Left lung (tissue), 4 donors: ENCODE measurements at regions not wholly inside any gene's neighbourhood (a gene's known extent, or its start where the extent isn't known, plus 50 kb on each side); places are given as distances from the start of the nearest gene placed in this dataset.

Experiments used
- ATAC-seq: fragments of 200-7000 bp; cut with Tn5 transposase; one replicate; pipeline ENCODE4 v1.9.1; 2020; ENCODE audit warnings: moderate library complexity
- DNase-seq, 4 donors: peaks; one replicate each; pipeline ENCODE4 v3.0.0-alpha.2; 2013 to 2020
- H3K27ac ChIP-seq, 2 donors: fragments of 200-600 bp; sonication (generic) in 1 of 2; one replicate each; pipeline versions ENCODE4 v1.5.0 to v1.8.0; 2020 to 2021
- H3K27me3 ChIP-seq, 2 donors: fragments of 200-600 bp; sonication (generic) in 1 of 2; one replicate each; pipeline versions ENCODE4 v1.5.0 to v1.8.0; 2020 to 2021
- H3K36me3 ChIP-seq, 2 donors: fragments of 200-600 bp; sonication (generic) in 1 of 2; one replicate each; pipeline versions ENCODE4 v1.5.0 to v1.8.0; 2020 to 2021
- H3K4me1 ChIP-seq, 2 donors: fragments of 200-600 bp; one replicate each; pipeline ENCODE4 v1.8.0; 2021
- H3K4me3 ChIP-seq, 2 donors: fragments of 200-600 bp; sonication (generic) in 1 of 2; one replicate each; pipeline versions ENCODE4 v1.5.0 to v1.8.0; 2020 to 2021; ENCODE audit warnings: mild to moderate bottlenecking in 1 of 2
- H3K9me3 ChIP-seq, 2 donors: fragments of 200-600 bp; sonication (generic) in 1 of 2; one replicate each; pipeline versions ENCODE4 v1.5.0 to v1.8.0; 2020 to 2021
- intact Hi-C, 2 donors: fragments of 100-400 bp; cut with DNase I; formaldehyde crosslinking; loops; one replicate each; pipeline versions ENCODE4 v1.11.2 to v1.14.2; 2022
- TF ChIP-seq, protein P1 (sequence below), 2 donors: fragments of 200-600 bp; sonication (generic) in 1 of 2; IDR thresholded peaks; one replicate each; pipeline versions ENCODE4 v1.5.0 to v1.8.0; 2021; ENCODE audit warnings: antibody characterized with exemption in 2 of 2
- donor health status: DM: no; HTN: yes; CAD: no.
- donor health status: DM: no; HTN: no; CAD: no.

DNA sequence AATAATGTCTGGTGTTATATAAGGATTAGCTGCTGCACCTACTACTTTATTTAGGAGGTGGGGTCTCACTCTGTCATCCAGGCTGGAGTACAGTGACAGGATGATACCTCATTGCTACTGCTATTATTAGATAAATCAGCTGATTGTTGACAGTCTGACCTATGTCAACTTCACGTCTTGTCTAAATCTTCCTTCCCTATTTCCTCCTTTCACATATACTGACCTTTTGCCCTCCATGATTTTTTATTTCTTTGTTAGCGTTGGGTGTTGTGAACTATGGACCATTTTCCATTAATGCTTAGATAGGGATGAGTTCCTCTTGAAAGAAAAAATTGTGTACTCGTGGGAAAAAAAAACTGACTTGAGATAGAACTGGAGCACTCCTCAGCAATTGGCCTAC lies 109.9 kb upstream of the BEND6 start:
- DNase-seq: no peak
- H3K36me3 ChIP-seq: no peaks in the 10 kb centered on the region
- TF ChIP-seq, protein P1, sequence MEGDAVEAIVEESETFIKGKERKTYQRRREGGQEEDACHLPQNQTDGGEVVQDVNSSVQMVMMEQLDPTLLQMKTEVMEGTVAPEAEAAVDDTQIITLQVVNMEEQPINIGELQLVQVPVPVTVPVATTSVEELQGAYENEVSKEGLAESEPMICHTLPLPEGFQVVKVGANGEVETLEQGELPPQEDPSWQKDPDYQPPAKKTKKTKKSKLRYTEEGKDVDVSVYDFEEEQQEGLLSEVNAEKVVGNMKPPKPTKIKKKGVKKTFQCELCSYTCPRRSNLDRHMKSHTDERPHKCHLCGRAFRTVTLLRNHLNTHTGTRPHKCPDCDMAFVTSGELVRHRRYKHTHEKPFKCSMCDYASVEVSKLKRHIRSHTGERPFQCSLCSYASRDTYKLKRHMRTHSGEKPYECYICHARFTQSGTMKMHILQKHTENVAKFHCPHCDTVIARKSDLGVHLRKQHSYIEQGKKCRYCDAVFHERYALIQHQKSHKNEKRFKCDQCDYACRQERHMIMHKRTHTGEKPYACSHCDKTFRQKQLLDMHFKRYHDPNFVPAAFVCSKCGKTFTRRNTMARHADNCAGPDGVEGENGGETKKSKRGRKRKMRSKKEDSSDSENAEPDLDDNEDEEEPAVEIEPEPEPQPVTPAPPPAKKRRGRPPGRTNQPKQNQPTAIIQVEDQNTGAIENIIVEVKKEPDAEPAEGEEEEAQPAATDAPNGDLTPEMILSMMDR (IDR thresholded peaks at IDR 0.05): no peak
- H3K27me3 ChIP-seq: peaks cover 0 to 33% of the 10 kb centered on the region in 2 donors
- intact Hi-C loops: no loop called here
- no peak for ATAC-seq
- H3K4me3 ChIP-seq: no peak overlapping the region
- H3K9me3 ChIP-seq: no peaks in the 10 kb centered on the region
- peaks cover 0 to 14% of the 10 kb centered on the region in 2 donors for H3K4me1 ChIP-seq
- H3K27ac ChIP-seq: no peak overlapping the region

DNA sequence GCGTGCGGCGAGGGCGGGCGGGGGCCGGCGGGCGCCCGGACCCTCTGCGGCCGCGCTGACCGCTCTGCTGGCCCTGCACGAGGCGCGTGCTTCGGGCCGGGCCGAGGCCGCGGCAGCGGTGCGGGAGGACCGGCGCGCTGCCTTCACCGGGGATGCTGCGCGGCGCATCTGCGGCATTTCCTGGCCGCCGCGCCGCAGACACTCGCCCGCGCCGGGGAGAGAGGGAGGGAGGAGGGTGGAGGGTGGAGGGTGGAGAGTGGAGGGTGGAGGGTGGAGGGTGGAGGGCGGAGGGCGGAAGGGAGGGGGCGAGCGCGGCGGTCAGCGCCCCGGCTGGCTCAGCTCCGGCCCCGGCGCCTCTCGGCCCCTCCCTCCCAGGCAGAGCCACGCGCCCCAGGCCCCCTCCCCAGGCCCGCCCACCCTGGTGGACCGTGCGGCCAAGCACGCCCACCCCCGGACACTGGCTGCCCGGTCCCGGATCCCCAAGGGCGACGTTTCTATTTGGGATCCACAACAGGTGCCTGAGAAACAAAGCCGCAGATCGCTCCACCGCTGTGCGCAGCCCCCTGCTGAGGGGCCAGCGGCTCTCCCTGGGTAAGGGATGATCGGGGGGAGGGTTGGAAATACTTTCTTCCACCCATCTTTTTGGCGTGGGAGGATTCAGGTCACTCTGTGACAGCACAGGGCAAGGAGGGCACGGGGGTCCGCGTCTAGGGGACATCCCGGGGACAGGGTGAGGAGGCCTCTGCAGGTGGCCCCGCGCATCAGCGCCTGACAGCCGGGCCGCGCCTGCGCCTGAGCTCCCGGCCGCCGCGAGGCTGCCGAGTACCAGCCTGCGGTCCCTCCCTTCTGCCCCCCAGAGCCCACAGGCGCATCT lies 111.2 kb upstream of the BEND6 start:
- H3K4me1 ChIP-seq: peaks cover 0 to 14% of the 10 kb centered on the region in 2 donors
- no peaks in the 10 kb centered on the region for H3K9me3 ChIP-seq
- TF ChIP-seq, protein P1 (IDR thresholded peaks at IDR 0.05): peak; percentile 34 to 38
- peaks cover 0 to 38% of the 10 kb centered on the region in 2 donors for H3K27me3 ChIP-seq
- ATAC-seq (peak; percentile 93), DNase-seq (peak; percentile 36 to 88 (median 68))
- peak overlapping the region; percentile 69 to 78 for H3K27ac ChIP-seq
- H3K4me3 ChIP-seq: peak overlapping the region; percentile 53 to 58
- intact Hi-C loops: no loop called here
- no peaks in the 10 kb centered on the region for H3K36me3 ChIP-seq

- intact Hi-C loops: no loop called here
- H3K27me3 ChIP-seq: peaks cover 0 to 38% of the 10 kb centered on the region in 2 donors
- ATAC-seq: peak; percentile 30
- TF ChIP-seq, protein P1 (IDR thresholded peaks at IDR 0.05): no peak
- H3K9me3 ChIP-seq: no peaks in the 10 kb centered on the region
- H3K36me3 ChIP-seq: no peaks in the 10 kb centered on the region
- H3K4me1 ChIP-seq: peaks cover 0 to 14% of the 10 kb centered on the region in 2 donors
- peak; percentile 38 to 48 (median 46) for DNase-seq
- H3K4me3 ChIP-seq: peak overlapping the region; percentile 53 to 58
- peak overlapping the region; percentile 69 to 78 for H3K27ac ChIP-seq
These were observed 112.0 kb upstream of the BEND6 start for GRCh38 chr6:56842686-56843475.

DNA sequence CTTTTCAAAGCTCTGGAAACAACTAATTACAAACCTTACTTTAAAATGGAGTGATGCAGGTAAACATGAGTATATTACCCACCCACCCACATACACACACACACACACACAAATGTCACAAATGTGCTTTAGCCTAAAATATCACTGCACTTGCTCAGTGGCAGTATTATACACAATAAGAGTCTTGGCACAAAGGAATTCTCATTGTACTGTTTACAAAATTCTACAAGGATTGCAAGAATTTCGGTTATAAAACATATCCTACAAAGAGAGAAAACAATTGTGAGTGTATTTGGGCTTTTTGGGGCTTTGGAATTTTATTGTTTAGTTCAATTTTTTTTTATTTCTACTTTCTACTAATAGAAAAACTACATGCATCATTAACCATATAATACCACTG lies 113.2 kb upstream of the BEND6 start:
- ATAC-seq: no peak
- no peaks in the 10 kb centered on the region for H3K9me3 ChIP-seq
- H3K27ac ChIP-seq: peak overlapping the region in 1 of 2 donors; percentile 78
- peaks cover 0 to 14% of the 10 kb centered on the region in 2 donors for H3K4me1 ChIP-seq
- H3K4me3 ChIP-seq: peak overlapping the region in 1 of 2 donors; percentile 58
- no peak for DNase-seq
- H3K36me3 ChIP-seq: no peaks in the 10 kb centered on the region
- H3K27me3 ChIP-seq: peaks cover 0 to 38% of the 10 kb centered on the region in 2 donors
- intact Hi-C loops: no loop called here
- TF ChIP-seq, protein P1 (IDR thresholded peaks at IDR 0.05): no peak

GRCh38 chr6:56841381-56841749 lies 113.5 kb upstream of the BEND6 start:
- peaks cover 0 to 14% of the 10 kb centered on the region in 2 donors for H3K4me1 ChIP-seq
- H3K27me3 ChIP-seq: peaks cover 0 to 38% of the 10 kb centered on the region in 2 donors
- no peak for DNase-seq
- intact Hi-C loops: no loop called here
- peak overlapping the region in 1 of 2 donors; percentile 9 for H3K27ac ChIP-seq
- peak overlapping the region in 1 of 2 donors; percentile 58 for H3K4me3 ChIP-seq
- no peak for ATAC-seq
- TF ChIP-seq, protein P1 (IDR thresholded peaks at IDR 0.05): no peak
- no peaks in the 10 kb centered on the region for H3K36me3 ChIP-seq
- H3K9me3 ChIP-seq: no peaks in the 10 kb centered on the region
